Thyroid gland (tissue), 4 donors: ENCODE measurements at regions not wholly inside any gene's neighbourhood (a gene's known extent, or its start where the extent isn't known, plus 50 kb on each side); places are given as distances from the start of the nearest gene placed in this dataset.

ENCODE experiments used
- CTCF ChIP-seq, 6 experiments: fragments of 200-600 bp in 3 of 6; fragments of 450-650 bp in 3 of 6; sonication (generic) in 3 of 6; IDR thresholded peaks; one replicate each; pipeline ENCODE4 v1.5.1; 2016 to 2019; ENCODE audit warnings: antibody characterized with exemption in 6 of 6, mild to moderate bottlenecking in 2 of 6, inconsistent platforms in 1 of 6, moderate library complexity in 1 of 6
- POLR2A ChIP-seq, 2 donors: fragments of 450-650 bp; IDR thresholded peaks; one replicate each; pipeline ENCODE4 v1.6.1; 2017; ENCODE audit warnings: antibody characterized with exemption in 2 of 2, mild to moderate bottlenecking in 2 of 2, moderate library complexity in 1 of 2

- TF ChIP-seq CTCF (IDR thresholded peaks at IDR 0.05): no peak
- no peak for TF ChIP-seq POLR2A (IDR thresholded peaks at IDR 0.05)
Measured at GRCh38 chr12:86333955-86334522, 77.8 kb upstream of the MGAT4C start.
